NCI-H526 (cell line): ENCODE measurements at regions not wholly inside any gene's neighbourhood (a gene's known extent, or its start where the extent isn't known, plus 50 kb on each side); places are given as distances from the start of the nearest gene placed in this dataset.
"Not testable (repeated sequence)": the region's sequence is repeated elsewhere in the genome, so short reads cannot be mapped to it uniquely, and the experiment has no call there.

Experiments used
- DNase-seq, 2 experiments: peaks; one replicate each; lab custom pipeline; 2025; lab: John Stamatoyannopoulos, UW

GRCh38 chr11:87878373-87878825 is 296.8 kb downstream of the RAB38 start:
- DNase-seq = peak; percentile 23 to 68

- DNase-seq = no peak
These were observed 304.2 kb downstream of the RAB38 start for GRCh38 chr11:87871056-87871455.

- DNase-seq = no peak
These were observed 305.2 kb downstream of the RAB38 start for GRCh38 chr11:87870086-87870485.

GRCh38 chr11:87866951-87867350 is 308.3 kb downstream of the RAB38 start:
- DNase-seq = no peak

GRCh38 chr11:87861030-87861429 is 314.2 kb downstream of the RAB38 start:
- DNase-seq = no peak

- no peak for DNase-seq
These were observed 315.6 kb downstream of the RAB38 start for GRCh38 chr11:87859636-87860035.

- no peak for DNase-seq
These were observed 323.4 kb downstream of the RAB38 start for GRCh38 chr11:87851827-87852226.

- DNase-seq = no peak
These were observed 324.0 kb downstream of the RAB38 start for GRCh38 chr11:87851234-87851633.

GRCh38 chr11:87849216-87849615 is 326.0 kb downstream of the RAB38 start:
- no peak for DNase-seq

- DNase-seq = no peak
These were observed 334.5 kb downstream of the RAB38 start for GRCh38 chr11:87840786-87841185.

- DNase-seq = no peak
These were observed 343.0 kb downstream of the RAB38 start for GRCh38 chr11:87832211-87832610.

GRCh38 chr11:87820011-87820410 is 355.2 kb downstream of the RAB38 start:
- DNase-seq = no peak

- no peak for DNase-seq
These were observed 356.1 kb downstream of the RAB38 start for GRCh38 chr11:87819151-87819550.

GRCh38 chr11:87812571-87813365 is 362.5 kb downstream of the RAB38 start:
- no peak for DNase-seq

- no peak for DNase-seq
These were observed 364.8 kb downstream of the RAB38 start for GRCh38 chr11:87810486-87810885.

- DNase-seq = no peak
These were observed 366.0 kb downstream of the RAB38 start for GRCh38 chr11:87809256-87809655.

GRCh38 chr11:87804176-87804575 is 371.1 kb downstream of the RAB38 start:
- no peak for DNase-seq

- no peak for DNase-seq
These were observed 371.5 kb downstream of the RAB38 start for GRCh38 chr11:87803748-87804147.

- not testable (repeated sequence) for DNase-seq
These were observed 390.4 kb downstream of the RAB38 start for GRCh38 chr11:87784862-87785261.

GRCh38 chr11:87780068-87780413 is 395.2 kb downstream of the RAB38 start:
- DNase-seq = no peak

GRCh38 chr11:87779276-87780067 is 395.8 kb downstream of the RAB38 start:
- DNase-seq = no peak

- DNase-seq = no peak
These were observed 396.9 kb downstream of the RAB38 start for GRCh38 chr11:87778357-87778756.

GRCh38 chr11:87775036-87775435 is 400.2 kb downstream of the RAB38 start:
- no peak for DNase-seq
